Kidney epithelial cell (primary cell): ENCODE measurements at regions not wholly inside any gene's neighbourhood (a gene's known extent, or its start where the extent isn't known, plus 50 kb on each side); places are given as distances from the start of the nearest gene placed in this dataset.

Source experiments
- DNase-seq: peaks from one replicate; pipeline ENCODE4 v3.0.0-alpha.2; 2010; ENCODE audit warnings: low read depth
- H3K27me3 ChIP-seq: 2 replicates; pipeline ENCODE4 v1.6.0; 2011; ENCODE audit warnings: low read length; ENCODE audit not compliant: control insufficient read depth, insufficient read depth
- H3K36me3 ChIP-seq: 2 replicates; pipeline ENCODE4 v1.5.1; 2011; ENCODE audit warnings: low read length; ENCODE audit not compliant: control insufficient read depth, insufficient read depth
- H3K4me3 ChIP-seq: 2 replicates; pipeline ENCODE4 v1.5.1; 2011; ENCODE audit warnings: low read depth, mild to moderate bottlenecking, control low read depth, low read length
- TF ChIP-seq, protein P1 (sequence below): IDR thresholded peaks from 2 replicates; pipeline ENCODE4 v1.5.1; 2011; ENCODE audit warnings: mild to moderate bottlenecking, moderate library complexity, low read length, control low read depth, inconsistent platforms; ENCODE audit not compliant: insufficient read depth, poor library complexity, severe bottlenecking

DNA sequence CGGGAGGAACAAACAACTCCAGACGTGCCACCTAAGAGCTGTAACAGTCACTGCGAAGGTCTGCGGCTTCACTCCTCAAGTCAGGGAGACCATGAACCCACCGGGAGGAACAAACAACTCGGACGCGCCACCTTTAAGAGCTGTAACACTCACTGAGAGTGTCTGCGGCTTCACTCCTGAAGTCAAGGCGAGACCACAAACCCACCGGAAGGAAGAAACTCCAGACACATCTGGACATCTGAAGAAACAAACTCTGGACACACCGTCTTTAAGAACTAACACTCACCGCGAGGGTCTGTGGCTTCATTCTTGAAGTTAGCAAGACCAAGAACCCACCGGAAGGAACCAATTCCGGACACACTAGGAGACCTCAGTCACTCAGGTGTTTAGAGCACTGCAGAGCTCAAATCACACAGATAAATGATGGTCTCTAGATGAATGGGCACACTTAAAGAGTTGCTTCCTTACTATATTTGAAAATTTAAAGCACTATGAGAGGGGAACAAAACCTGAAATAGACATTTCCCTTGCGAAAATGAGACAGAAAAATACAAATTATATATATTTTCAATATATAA is 587.7 kb upstream of the ADGRL4 start:
- TF ChIP-seq, protein P1, sequence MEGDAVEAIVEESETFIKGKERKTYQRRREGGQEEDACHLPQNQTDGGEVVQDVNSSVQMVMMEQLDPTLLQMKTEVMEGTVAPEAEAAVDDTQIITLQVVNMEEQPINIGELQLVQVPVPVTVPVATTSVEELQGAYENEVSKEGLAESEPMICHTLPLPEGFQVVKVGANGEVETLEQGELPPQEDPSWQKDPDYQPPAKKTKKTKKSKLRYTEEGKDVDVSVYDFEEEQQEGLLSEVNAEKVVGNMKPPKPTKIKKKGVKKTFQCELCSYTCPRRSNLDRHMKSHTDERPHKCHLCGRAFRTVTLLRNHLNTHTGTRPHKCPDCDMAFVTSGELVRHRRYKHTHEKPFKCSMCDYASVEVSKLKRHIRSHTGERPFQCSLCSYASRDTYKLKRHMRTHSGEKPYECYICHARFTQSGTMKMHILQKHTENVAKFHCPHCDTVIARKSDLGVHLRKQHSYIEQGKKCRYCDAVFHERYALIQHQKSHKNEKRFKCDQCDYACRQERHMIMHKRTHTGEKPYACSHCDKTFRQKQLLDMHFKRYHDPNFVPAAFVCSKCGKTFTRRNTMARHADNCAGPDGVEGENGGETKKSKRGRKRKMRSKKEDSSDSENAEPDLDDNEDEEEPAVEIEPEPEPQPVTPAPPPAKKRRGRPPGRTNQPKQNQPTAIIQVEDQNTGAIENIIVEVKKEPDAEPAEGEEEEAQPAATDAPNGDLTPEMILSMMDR = no peak
- H3K4me3 ChIP-seq = no peak overlapping the region
- DNase-seq = no peak

DNA sequence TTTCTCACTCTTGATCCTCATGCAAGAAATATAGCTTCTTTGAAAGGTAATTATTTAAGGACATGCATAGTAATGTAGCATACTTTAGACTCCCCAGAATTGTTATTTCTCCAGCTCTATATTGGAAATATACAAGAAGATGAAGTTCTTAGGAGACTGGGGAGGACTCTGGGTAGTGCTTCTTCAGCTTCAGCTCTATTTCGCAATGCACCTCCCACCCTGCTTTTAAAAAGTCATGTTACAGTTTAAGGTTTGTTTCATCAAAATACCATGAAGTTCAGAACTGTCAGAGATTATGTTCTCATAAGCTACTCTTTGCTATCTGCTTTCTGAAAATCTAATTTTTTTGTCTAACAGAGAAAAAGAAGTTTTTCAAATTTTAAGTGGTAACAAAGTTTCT is 586.2 kb upstream of the ADGRL4 start:
- DNase-seq = no peak
- no peak overlapping the region for H3K4me3 ChIP-seq
- H3K27me3 ChIP-seq = no peaks in the 10 kb centered on the region
- TF ChIP-seq, protein P1 = no peak
- no peaks in the 10 kb centered on the region for H3K36me3 ChIP-seq

More for the DNA sequence above, 587.7 kb upstream of the ADGRL4 start:
- no peaks in the 10 kb centered on the region for H3K27me3 ChIP-seq
- no peaks in the 10 kb centered on the region for H3K36me3 ChIP-seq

DNA sequence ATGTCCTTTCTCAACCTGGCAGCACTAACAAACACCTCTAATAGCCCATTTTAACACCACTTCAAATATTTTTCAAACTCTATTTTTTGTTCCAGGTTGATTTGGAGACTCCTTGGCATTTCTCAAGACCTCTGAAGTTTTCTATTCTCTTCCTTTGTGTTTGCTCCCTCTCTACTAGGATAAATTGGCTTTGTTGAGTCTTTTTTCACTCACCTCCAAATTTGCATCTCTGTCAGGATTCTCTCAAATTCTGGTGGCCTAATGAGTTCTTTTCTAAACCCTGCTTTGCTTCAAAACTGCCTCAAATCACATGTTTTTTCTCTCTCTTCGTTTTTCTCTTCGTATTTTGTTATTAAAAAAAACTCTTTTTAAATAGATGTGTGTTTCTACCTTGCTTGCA is 582.2 kb upstream of the ADGRL4 start:
- Histone ChIP-seq H3K36me3 (no peaks in the 10 kb centered on the region), H3K4me3 (no peak overlapping the region), H3K27me3 (no peaks in the 10 kb centered on the region)
- TF ChIP-seq, protein P1 = no peak
- no peak for DNase-seq

DNA sequence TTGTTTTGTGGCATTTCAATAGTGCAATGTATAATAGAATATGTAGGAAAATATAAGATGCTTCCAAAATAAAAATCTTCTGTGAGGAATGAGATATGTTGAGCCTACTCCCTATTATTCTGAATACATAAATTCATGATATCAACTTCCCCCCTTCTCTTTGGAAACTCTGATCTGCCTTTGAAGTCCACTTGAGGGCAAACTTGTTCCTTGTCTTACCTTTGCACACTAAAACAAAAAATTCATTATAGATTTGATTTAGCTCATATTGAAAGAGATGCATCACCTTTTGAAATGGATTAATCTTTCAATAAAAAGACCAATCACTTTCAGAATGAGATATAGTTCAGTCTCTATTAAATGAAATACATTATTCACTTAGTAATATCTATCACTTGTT is 580.7 kb upstream of the ADGRL4 start:
- DNase-seq = no peak
- Histone ChIP-seq H3K27me3 (no peaks in the 10 kb centered on the region), H3K36me3 (no peaks in the 10 kb centered on the region), H3K4me3 (no peak overlapping the region)
- TF ChIP-seq, protein P1 = no peak

DNA sequence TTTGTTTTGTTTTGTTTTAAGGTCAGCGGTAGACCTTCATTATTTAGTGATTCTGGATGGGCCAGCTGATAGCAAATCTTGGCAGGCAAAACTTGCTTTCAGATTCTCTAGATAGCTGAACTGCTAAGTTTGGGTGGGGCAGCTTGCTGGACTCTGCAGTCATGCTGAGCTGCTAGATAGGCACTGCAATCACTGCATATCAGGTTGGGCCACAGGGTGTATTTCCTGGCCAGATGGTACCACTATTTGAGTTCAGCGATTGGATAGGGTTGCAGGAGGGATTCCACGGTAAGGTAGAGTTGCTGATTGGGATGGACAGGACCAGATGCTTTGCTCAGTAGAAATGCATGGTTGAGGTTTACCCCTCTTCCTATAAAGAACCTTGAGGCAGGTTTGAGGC is 579.3 kb upstream of the ADGRL4 start:
- Histone ChIP-seq H3K36me3 (no peaks in the 10 kb centered on the region), H3K27me3 (no peaks in the 10 kb centered on the region), H3K4me3 (no peak overlapping the region)
- TF ChIP-seq, protein P1 = no peak
- no peak for DNase-seq

DNA sequence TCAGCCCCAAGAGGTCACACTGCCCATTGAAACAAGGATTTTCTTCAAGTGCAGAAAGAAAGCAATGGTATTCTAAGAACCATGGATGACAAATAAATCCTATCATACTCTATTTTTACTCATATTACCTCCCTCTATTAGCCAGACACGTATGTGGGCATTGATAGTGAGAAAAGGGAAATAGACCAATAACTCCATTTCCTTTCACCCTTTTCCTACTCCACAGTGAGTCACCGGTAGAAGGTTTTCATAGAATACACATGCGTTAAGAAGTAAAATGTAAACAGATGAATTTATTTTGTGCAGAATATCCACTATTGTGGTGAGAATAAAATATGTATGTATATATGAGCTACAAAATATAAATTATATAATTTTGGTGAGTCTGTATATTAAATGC is 568.9 kb upstream of the ADGRL4 start:
- Histone ChIP-seq H3K27me3 (no peaks in the 10 kb centered on the region), H3K36me3 (no peaks in the 10 kb centered on the region), H3K4me3 (no peak overlapping the region)
- TF ChIP-seq, protein P1 = no peak
- no peak for DNase-seq
